Mammary epithelial cell (primary cell): ENCODE measurements at regions not wholly inside any gene's neighbourhood (a gene's known extent, or its start where the extent isn't known, plus 50 kb on each side); places are given as distances from the start of the nearest gene placed in this dataset.
"Not testable (repeated sequence)": the region's sequence is repeated elsewhere in the genome, so short reads cannot be mapped to it uniquely, and the experiment has no call there.

ENCODE experiments used
- EZH2 ChIP-seq: IDR thresholded peaks from 2 replicates; pipeline ENCODE4 v1.6.1; 2012; ENCODE audit warnings: low read length, inconsistent platforms, borderline replicate concordance
- TF ChIP-seq, protein P1 (sequence below), 2 donors: IDR thresholded peaks in 1 of 2; conservative IDR thresholded peaks in 1 of 2; 2 replicates each; pipeline ENCODE4 v1.5.1; 2011 to 2012; ENCODE audit warnings: inconsistent platforms in 2 of 2, low read length in 2 of 2, mild to moderate bottlenecking in 2 of 2, control low read depth in 1 of 2, low read depth in 1 of 2; ENCODE audit not compliant: insufficient read depth in 1 of 2; ENCODE audit errors: extremely low read depth in 1 of 2

DNA sequence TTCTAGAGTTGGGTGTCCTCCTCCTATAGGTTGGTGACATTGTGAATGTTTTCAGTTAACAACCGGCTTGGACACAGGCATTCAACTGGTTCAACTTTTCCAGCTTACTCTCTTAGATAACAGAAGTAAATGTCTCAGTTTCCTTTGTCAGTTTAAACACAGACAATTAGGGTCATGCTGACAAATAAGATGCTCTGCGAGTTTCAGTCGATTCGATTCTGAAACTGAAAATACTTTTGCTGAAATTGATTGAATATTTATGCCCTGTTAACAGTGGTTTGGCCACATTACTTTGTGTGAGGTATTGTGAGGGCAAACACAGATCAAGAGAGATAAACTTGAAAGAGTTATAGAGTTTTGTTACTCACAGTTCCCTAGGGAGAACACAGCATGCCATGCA, 330.5 kb upstream of the FOLH1 start:
- TF ChIP-seq, protein P1, sequence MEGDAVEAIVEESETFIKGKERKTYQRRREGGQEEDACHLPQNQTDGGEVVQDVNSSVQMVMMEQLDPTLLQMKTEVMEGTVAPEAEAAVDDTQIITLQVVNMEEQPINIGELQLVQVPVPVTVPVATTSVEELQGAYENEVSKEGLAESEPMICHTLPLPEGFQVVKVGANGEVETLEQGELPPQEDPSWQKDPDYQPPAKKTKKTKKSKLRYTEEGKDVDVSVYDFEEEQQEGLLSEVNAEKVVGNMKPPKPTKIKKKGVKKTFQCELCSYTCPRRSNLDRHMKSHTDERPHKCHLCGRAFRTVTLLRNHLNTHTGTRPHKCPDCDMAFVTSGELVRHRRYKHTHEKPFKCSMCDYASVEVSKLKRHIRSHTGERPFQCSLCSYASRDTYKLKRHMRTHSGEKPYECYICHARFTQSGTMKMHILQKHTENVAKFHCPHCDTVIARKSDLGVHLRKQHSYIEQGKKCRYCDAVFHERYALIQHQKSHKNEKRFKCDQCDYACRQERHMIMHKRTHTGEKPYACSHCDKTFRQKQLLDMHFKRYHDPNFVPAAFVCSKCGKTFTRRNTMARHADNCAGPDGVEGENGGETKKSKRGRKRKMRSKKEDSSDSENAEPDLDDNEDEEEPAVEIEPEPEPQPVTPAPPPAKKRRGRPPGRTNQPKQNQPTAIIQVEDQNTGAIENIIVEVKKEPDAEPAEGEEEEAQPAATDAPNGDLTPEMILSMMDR (conservative IDR thresholded peaks at IDR 0.05 in 1 of 2, IDR thresholded peaks at IDR 0.05 in 1 of 2; ENCODE audit: extremely low read depth in 1 of 2, insufficient read depth in 1 of 2, low read depth in 1 of 2, low read length in 2 of 2): not testable (repeated sequence)
- TF ChIP-seq EZH2: not testable (repeated sequence)
